ENCODE measurements at regions not wholly inside any gene's neighbourhood (a gene's known extent, or its start where the extent isn't known, plus 50 kb on each side); places are given as distances from the start of the nearest gene placed in this dataset.

GRCh38 chr22:27125539-27125938, 468.2 kb downstream of the MIAT start:
- no peak for TF ChIP-seq EZH2 (IDR thresholded peaks at IDR 0.05; ENCODE audit: borderline replicate concordance, low read length)
- no peak for TF ChIP-seq CTCF (IDR thresholded peaks at IDR 0.05; ENCODE audit: low read length)

Data from OCI-LY1 (cell line).